ENCODE measurements at regions not wholly inside any gene's neighbourhood (a gene's known extent, or its start where the extent isn't known, plus 50 kb on each side); places are given as distances from the start of the nearest gene placed in this dataset.

- intact Hi-C loops (cut with micrococcal nuclease; ENCODE audit: unreplicated experiment) = no loop called here
- Histone ChIP-seq H3K4me2 (ENCODE audit: control insufficient read depth, insufficient read depth) (no peak overlapping the region), H3K27me3 (replicated peaks in 1 of 2; ENCODE audit: control insufficient read depth in 2 of 2, insufficient read depth in 2 of 2, low read length in 1 of 2) (no peaks in the 10 kb centered on the region), H3K27ac (ENCODE audit: control insufficient read depth, insufficient read depth) (no peak overlapping the region), H3K4me3 (no peak overlapping the region), H3K4me1 (ENCODE audit: control insufficient read depth, insufficient read depth, low read length) (no peaks in the 10 kb centered on the region), H3K79me2 (ENCODE audit: control insufficient read depth, insufficient read depth, low read length) (no peaks in the 10 kb centered on the region), H3K9ac (ENCODE audit: control insufficient read depth, insufficient read depth, low read length) (no peak overlapping the region), H3K36me3 (ENCODE audit: control insufficient read depth in 2 of 2, insufficient read depth in 2 of 2, low read length in 1 of 2) (no peaks in the 10 kb centered on the region), H4K20me1 (ENCODE audit: control insufficient read depth, insufficient read depth) (no peaks in the 10 kb centered on the region), H3K9me3 (replicated peaks; ENCODE audit: control insufficient read depth, insufficient read depth, low read length) (no peaks in the 10 kb centered on the region), H2AFZ (ENCODE audit: control insufficient read depth, low read depth, low read length) (no peak overlapping the region)
- in situ Hi-C loops (cut with MboI) = no loop called here
- no peak for FAIRE-seq
- 4% methylated on average over 2 of the region's 2 CpGs for WGBS (ENCODE audit: insufficient coverage, insufficient replicate concordance, low lambda C conversion rate, missing lambda C conversion rate)
- TF ChIP-seq SMAD1 (IDR thresholded peaks at IDR 0.05; ENCODE audit: low read depth, partially characterized antibody) (no peak), ZZZ3 (IDR thresholded peaks at IDR 0.05; ENCODE audit: control insufficient read depth, insufficient read length, low read depth) (no peak), NFIC (IDR thresholded peaks at IDR 0.05; ENCODE audit: low read depth, low read length) (no peak), BRCA1 (IDR thresholded peaks at IDR 0.05; ENCODE audit: low read depth, low read length) (no peak), TBL1XR1 (IDR thresholded peaks at IDR 0.05; ENCODE audit: low read depth, low read length) (no peak), POU2F2 (IDR thresholded peaks at IDR 0.05; ENCODE audit: borderline replicate concordance, low read depth, low read length) (no peak)
- no TSS peak for BruUV-seq (replicated peaks)
- ChIA-PET RAD21 (ENCODE audit: unreplicated experiment) (no interaction called here), POLR2A (no interaction called here), CTCF (no interaction called here), SMC1A (ENCODE audit: uncharacterized antibody, unreplicated experiment) (no interaction called here)
- ATAC-seq = no peak
- DNase-seq (ENCODE audit: low read depth, low spot score) = no peak
These were observed 1249.0 kb upstream of the CDH18 start for GRCh38 chr5:21236971-21237427.

DNA sequence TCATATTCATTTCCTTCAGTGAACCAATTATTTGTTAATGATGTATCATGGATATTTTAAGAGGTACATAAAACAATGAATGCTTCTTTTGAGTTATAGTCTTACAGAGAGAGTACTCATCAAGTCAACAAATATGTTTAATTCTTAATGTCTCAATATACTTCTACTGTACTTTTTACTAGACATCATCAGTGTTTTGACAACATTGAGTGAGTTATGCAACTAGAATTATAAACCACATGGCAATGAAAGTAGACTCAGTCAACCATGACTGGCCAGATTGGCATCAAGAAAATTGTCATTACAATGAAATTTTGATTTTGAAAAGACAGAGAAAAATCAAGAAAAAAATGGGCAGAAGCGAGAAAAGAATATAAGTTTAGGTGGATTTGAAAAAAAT is 1248.1 kb upstream of the CDH18 start:
- no peaks in the 10 kb centered on the region for H3K27me3 ChIP-seq (replicated peaks in 1 of 2; ENCODE audit: control insufficient read depth in 2 of 2, insufficient read depth in 2 of 2, low read length in 1 of 2)
- no peak overlapping the region for H3K4me2 ChIP-seq (ENCODE audit: control insufficient read depth, insufficient read depth)
- DNase-seq (ENCODE audit: low read depth, low spot score) (no peak), FAIRE-seq (no peak), ATAC-seq (no peak)
- H3K27ac ChIP-seq (ENCODE audit: control insufficient read depth, insufficient read depth) = no peak overlapping the region
- CTCF ChIA-PET = no interaction called here
- WGBS (ENCODE audit: insufficient coverage, insufficient replicate concordance, low lambda C conversion rate, missing lambda C conversion rate) = 14% methylated on average over 1 of the region's 1 CpG
- H3K36me3 ChIP-seq (ENCODE audit: control insufficient read depth in 2 of 2, insufficient read depth in 2 of 2, low read length in 1 of 2) = no peaks in the 10 kb centered on the region
- RAD21 ChIA-PET (ENCODE audit: unreplicated experiment) = no interaction called here
- H3K4me3 ChIP-seq = no peak overlapping the region
- POLR2A ChIA-PET = no interaction called here
- H3K79me2 ChIP-seq (ENCODE audit: control insufficient read depth, insufficient read depth, low read length) = no peaks in the 10 kb centered on the region
- in situ Hi-C loops (cut with MboI) (no loop called here), intact Hi-C loops (cut with micrococcal nuclease; ENCODE audit: unreplicated experiment) (no loop called here)
- H4K20me1 ChIP-seq (ENCODE audit: control insufficient read depth, insufficient read depth) = no peaks in the 10 kb centered on the region
- no peak overlapping the region for H2AFZ ChIP-seq (ENCODE audit: control insufficient read depth, low read depth, low read length)
- SMC1A ChIA-PET (ENCODE audit: uncharacterized antibody, unreplicated experiment) = no interaction called here
- no TSS peak for BruUV-seq (replicated peaks)
- H3K9me3 ChIP-seq (replicated peaks; ENCODE audit: control insufficient read depth, insufficient read depth, low read length) = no peaks in the 10 kb centered on the region
- no peaks in the 10 kb centered on the region for H3K4me1 ChIP-seq (ENCODE audit: control insufficient read depth, insufficient read depth, low read length)
- no peak overlapping the region for H3K9ac ChIP-seq (ENCODE audit: control insufficient read depth, insufficient read depth, low read length)
- TF ChIP-seq, protein P1, sequence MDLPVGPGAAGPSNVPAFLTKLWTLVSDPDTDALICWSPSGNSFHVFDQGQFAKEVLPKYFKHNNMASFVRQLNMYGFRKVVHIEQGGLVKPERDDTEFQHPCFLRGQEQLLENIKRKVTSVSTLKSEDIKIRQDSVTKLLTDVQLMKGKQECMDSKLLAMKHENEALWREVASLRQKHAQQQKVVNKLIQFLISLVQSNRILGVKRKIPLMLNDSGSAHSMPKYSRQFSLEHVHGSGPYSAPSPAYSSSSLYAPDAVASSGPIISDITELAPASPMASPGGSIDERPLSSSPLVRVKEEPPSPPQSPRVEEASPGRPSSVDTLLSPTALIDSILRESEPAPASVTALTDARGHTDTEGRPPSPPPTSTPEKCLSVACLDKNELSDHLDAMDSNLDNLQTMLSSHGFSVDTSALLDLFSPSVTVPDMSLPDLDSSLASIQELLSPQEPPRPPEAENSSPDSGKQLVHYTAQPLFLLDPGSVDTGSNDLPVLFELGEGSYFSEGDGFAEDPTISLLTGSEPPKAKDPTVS (IDR thresholded peaks at IDR 0.05; ENCODE audit: low read depth, low read length) = no peak
- TF ChIP-seq ZNF274 (IDR thresholded peaks at IDR 0.05; ENCODE audit: insufficient read depth, insufficient read length) (no peak), ZBED1 (IDR thresholded peaks at IDR 0.05; ENCODE audit: borderline replicate concordance) (no peak), ZSCAN29 (IDR thresholded peaks at IDR 0.05) (no peak), PAX8 (IDR thresholded peaks at IDR 0.05) (no peak), RCOR1 (conservative IDR thresholded peaks at IDR 0.05; ENCODE audit: low read depth, low read length) (no peak), SREBF2 (IDR thresholded peaks at IDR 0.05; ENCODE audit: low read length) (no peak), NFYB (IDR thresholded peaks at IDR 0.05; ENCODE audit: insufficient read depth, low read depth, low read length) (no peak), SMAD5 (IDR thresholded peaks at IDR 0.05; ENCODE audit: low read depth) (no peak)

Measured in GM12878 (cell line).